GM13977 (cell line): ENCODE measurements at regions not wholly inside any gene's neighbourhood (a gene's known extent, or its start where the extent isn't known, plus 50 kb on each side); places are given as distances from the start of the nearest gene placed in this dataset.

Experiments used
- DNase-seq: peaks from one replicate; pipeline ENCODE4 v3.0.0; 2012; ENCODE audit warnings: low spot score
- in situ Hi-C: fragments of 300-500 bp; cut with MboI; formaldehyde crosslinking; loops from one replicate; pipeline ENCODE4 v1.12.0; 2022; ENCODE audit warnings: low sequenced_read_pairs, low pct_unique_long_range_greater_than_20kb, mixed read lengths, inconsistent platforms; ENCODE audit not compliant: unreplicated experiment
- TF ChIP-seq, protein P1 (sequence below): IDR thresholded peaks from 2 replicates; pipeline ENCODE4 v1.5.1; 2012; ENCODE audit warnings: mild to moderate bottlenecking, control low read depth; ENCODE audit not compliant: insufficient read depth; ENCODE audit errors: extremely low read depth, missing control alignments

DNA sequence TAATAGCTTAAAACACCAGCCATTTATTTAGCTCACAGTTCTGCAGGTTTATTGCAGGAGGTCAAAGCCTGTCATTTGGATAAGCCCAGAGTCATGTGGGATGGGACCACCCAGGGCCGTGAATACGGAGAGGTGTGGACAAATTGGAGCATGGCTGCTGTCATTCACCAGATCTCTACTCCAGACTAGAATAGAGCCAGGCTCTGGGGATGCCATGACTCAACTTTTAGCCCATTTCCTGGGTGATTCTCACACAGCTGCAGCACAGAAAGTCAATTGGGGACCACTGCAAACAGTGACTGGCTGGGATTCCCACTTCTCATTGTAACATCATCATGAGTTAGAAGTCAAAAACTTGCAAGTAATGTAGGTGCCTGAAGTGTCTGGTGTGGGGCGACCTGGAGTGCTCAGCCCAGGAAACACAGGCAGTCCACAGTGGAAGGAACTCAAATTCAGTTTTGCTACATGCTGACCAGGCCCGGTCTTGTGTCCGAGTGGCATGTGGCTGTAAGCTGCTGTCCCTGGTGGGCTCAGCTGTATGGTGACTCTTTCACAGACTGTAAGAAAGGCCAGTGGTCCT, 174.3 kb downstream of the SCP2D1 start:
- no peak for DNase-seq
- TF ChIP-seq, protein P1, sequence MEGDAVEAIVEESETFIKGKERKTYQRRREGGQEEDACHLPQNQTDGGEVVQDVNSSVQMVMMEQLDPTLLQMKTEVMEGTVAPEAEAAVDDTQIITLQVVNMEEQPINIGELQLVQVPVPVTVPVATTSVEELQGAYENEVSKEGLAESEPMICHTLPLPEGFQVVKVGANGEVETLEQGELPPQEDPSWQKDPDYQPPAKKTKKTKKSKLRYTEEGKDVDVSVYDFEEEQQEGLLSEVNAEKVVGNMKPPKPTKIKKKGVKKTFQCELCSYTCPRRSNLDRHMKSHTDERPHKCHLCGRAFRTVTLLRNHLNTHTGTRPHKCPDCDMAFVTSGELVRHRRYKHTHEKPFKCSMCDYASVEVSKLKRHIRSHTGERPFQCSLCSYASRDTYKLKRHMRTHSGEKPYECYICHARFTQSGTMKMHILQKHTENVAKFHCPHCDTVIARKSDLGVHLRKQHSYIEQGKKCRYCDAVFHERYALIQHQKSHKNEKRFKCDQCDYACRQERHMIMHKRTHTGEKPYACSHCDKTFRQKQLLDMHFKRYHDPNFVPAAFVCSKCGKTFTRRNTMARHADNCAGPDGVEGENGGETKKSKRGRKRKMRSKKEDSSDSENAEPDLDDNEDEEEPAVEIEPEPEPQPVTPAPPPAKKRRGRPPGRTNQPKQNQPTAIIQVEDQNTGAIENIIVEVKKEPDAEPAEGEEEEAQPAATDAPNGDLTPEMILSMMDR, result no peak
- in situ Hi-C loops, result loop anchor here (25.0 kb wide), 1 partner anchor 101 kb away; no protein-coding TSS in a partner anchor

DNA sequence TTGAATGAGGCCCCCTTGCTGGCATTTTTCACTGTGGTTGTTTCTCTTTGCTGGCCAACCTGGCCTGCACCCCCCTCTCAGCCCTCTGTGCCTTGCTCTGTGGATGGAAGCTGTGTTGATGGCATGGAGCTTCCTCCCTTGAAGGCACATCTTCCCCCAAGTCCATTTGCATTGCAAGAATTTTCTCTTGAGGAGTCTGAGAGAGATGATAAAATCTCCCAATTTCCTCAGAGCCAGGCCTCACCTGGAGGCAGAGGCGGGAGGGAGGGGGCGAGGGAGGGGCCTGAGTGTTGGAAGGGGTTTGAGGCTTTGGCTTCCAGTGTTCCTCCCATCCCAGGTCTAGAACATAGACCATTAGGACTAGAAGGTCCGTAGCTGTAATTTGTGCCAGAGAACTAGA, 175.1 kb downstream of the SCP2D1 start:
- TF ChIP-seq, protein P1, result no peak
- in situ Hi-C loops, result loop anchor here (25.0 kb wide), 1 partner anchor 101 kb away; no protein-coding TSS in a partner anchor
- no peak for DNase-seq

GRCh38 chr20:18989736-18990474, 176.3 kb downstream of the SCP2D1 start:
- DNase-seq, result no peak
- in situ Hi-C loops, result loop anchor here (25.0 kb wide), 1 partner anchor 103 kb away; no protein-coding TSS in a partner anchor
- TF ChIP-seq, protein P1, result no peak

DNA sequence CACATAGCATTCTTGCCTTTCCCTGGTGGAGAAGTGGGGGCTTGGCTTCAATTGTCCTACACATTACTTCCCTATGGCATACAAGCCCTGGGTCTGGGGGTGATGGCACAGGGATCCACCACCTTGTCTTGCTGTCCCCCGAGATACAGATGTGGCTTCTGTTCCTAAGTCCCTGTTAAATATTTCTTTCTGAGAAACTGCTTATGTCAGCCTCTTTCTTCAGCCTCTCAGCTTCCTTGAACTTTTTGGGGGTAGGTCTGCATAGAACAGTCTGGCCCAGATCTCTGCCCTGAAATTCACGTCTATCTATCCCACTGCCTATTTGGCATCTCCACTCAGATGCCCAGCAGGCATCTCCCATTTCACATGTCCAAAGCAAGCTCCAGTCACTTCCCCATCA, 177.4 kb downstream of the SCP2D1 start:
- in situ Hi-C loops, result loop anchor here (25.0 kb wide), 1 partner anchor 104 kb away; no protein-coding TSS in a partner anchor
- DNase-seq, result no peak
- TF ChIP-seq, protein P1, result no peak

DNA sequence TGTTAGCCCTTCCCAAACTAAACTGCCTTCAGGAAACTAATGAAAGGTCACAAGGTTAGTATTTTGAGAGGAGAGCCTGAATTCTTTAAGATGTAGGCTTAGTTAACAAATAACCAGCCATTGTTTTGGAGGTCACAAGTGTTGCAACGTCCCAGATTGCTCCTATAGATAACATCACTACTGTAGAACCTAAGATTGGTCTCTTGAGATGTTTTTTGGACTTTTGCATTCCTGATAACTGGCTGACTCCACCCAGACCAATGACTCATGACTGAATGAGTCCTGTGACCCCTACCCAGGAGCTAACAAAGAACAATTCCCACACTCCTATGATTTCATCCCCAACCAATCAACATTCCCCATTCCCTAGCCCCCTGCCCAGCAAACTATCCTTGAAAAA, 178.8 kb downstream of the SCP2D1 start:
- TF ChIP-seq, protein P1, result no peak
- in situ Hi-C loops, result loop anchor here (25.0 kb wide), 1 partner anchor 105 kb away; no protein-coding TSS in a partner anchor
- no peak for DNase-seq

DNA sequence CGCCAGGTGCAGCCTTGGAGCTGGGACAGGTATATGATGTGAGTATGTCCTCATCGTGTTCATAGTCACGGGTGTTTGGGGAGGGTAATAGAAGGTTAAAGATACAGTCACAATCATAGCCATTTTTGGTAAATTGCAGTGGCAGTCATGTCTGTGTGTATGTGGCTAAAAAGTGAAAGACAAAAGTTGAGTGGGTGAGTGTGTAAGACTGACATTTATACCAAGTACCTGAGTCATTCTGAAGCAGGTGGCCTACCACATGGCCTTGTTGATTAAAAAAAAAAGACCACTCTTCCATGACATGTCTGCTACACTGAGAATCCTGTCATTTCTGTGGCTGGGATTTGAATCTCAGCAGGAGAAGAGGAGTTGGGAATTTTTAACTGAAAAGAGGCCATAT, 181.9 kb downstream of the SCP2D1 start:
- no peak for DNase-seq
- TF ChIP-seq, protein P1, result no peak
- in situ Hi-C loops, result loop anchor here (25.0 kb wide), 1 partner anchor 108 kb away; no protein-coding TSS in a partner anchor
